Ovary (tissue), 3 donors: ENCODE measurements at regions not wholly inside any gene's neighbourhood (a gene's known extent, or its start where the extent isn't known, plus 50 kb on each side); places are given as distances from the start of the nearest gene placed in this dataset.

Experiments
- CTCF ChIP-seq, 3 donors: fragments of 450-650 bp in 2 of 3; fragments of 200-600 bp in 1 of 3; IDR thresholded peaks; one replicate each; pipeline versions ENCODE4 v1.5.1 to v1.8.0; 2016 to 2022; ENCODE audit warnings: antibody characterized with exemption in 3 of 3, mild to moderate bottlenecking in 1 of 3
- POLR2A ChIP-seq: fragments of 450-650 bp; IDR thresholded peaks from one replicate; pipeline ENCODE4 v1.6.1; 2017; ENCODE audit warnings: antibody characterized with exemption, mild to moderate bottlenecking, moderate library complexity
- donor health status: DM: no; HTN: no; CAD: no.

- TF ChIP-seq CTCF (IDR thresholded peaks at IDR 0.05): no peak
- TF ChIP-seq POLR2A: no peak
Measured at GRCh38 chr16:65305266-65305959, 183.6 kb upstream of the CDH11 start.
